HG03342 (cell line): ENCODE measurements at regions not wholly inside any gene's neighbourhood (a gene's known extent, or its start where the extent isn't known, plus 50 kb on each side); places are given as distances from the start of the nearest gene placed in this dataset.
"Not testable (repeated sequence)": the region's sequence is repeated elsewhere in the genome, so short reads cannot be mapped to it uniquely, and the experiment has no call there.

ENCODE experiments used
- ATAC-seq: cut with Tn5 transposase; IDR thresholded peaks from one replicate; pipeline ENCODE4 v1.9.1; 2021; ENCODE audit warnings: mild to moderate bottlenecking, moderate library complexity; ENCODE audit not compliant: unreplicated experiment

- ATAC-seq, result no peak
These were observed 99.0 kb downstream of the AREG start for GRCh38 chr4:74543983-74544382.

GRCh38 chr4:74544655-74545361 is 99.9 kb downstream of the AREG start:
- ATAC-seq, result no peak

- no peak for ATAC-seq
These were observed 100.5 kb downstream of the AREG start for GRCh38 chr4:74545448-74545847.

- no peak for ATAC-seq
These were observed 101.1 kb downstream of the AREG start for GRCh38 chr4:74546057-74546456.

- ATAC-seq, result no peak
These were observed 102.1 kb downstream of the AREG start for GRCh38 chr4:74547042-74547441.

GRCh38 chr4:74548561-74548960 is 103.6 kb downstream of the AREG start:
- ATAC-seq, result no peak

GRCh38 chr4:74549936-74550335 is 105.0 kb downstream of the AREG start:
- no peak for ATAC-seq

- no peak for ATAC-seq
These were observed 110.3 kb downstream of the AREG start for GRCh38 chr4:74555231-74555630.

- no peak for ATAC-seq
These were observed 110.9 kb downstream of the AREG start for GRCh38 chr4:74555843-74556242.

GRCh38 chr4:74559853-74560252 is 114.9 kb downstream of the AREG start:
- ATAC-seq, result no peak

GRCh38 chr4:74567981-74568380 is 123.0 kb downstream of the AREG start:
- ATAC-seq, result no peak

GRCh38 chr4:74570095-74570494 is 125.2 kb downstream of the AREG start:
- ATAC-seq, result no peak

GRCh38 chr4:74578329-74578728 is 133.4 kb downstream of the AREG start:
- ATAC-seq, result no peak

- not testable (repeated sequence) for ATAC-seq
These were observed 133.9 kb downstream of the AREG start for GRCh38 chr4:74578865-74579264.

GRCh38 chr4:74583089-74583700 is 138.3 kb downstream of the AREG start:
- ATAC-seq, result no peak

GRCh38 chr4:74583757-74584156 is 138.8 kb downstream of the AREG start:
- ATAC-seq, result no peak

GRCh38 chr4:74588350-74588749 is 143.4 kb downstream of the AREG start:
- no peak for ATAC-seq

- ATAC-seq, result no peak
These were observed 145.5 kb downstream of the AREG start for GRCh38 chr4:74590476-74590875.

- no peak for ATAC-seq
These were observed 153.8 kb downstream of the AREG start for GRCh38 chr4:74598611-74599325.

- no peak for ATAC-seq
These were observed 158.2 kb downstream of the AREG start for GRCh38 chr4:74603186-74603585.

- no peak for ATAC-seq
These were observed 163.4 kb downstream of the AREG start for GRCh38 chr4:74608151-74608949.
